DOHH2 (cell line): ENCODE measurements at regions not wholly inside any gene's neighbourhood (a gene's known extent, or its start where the extent isn't known, plus 50 kb on each side); places are given as distances from the start of the nearest gene placed in this dataset.

Experiments
- H3F3A ChIP-seq: fragments of 200-600 bp; sonication (generic), shearing (Covaris generic); 2 replicates; pipeline ENCODE4 v1.6.0; 2016; ENCODE audit warnings: antibody characterized with exemption, mild to moderate bottlenecking; ENCODE audit not compliant: control insufficient read depth, insufficient read depth
- H3K27ac ChIP-seq: fragments of 200-600 bp; sonication (generic); 2 replicates; pipeline ENCODE4 v1.5.1; 2014; ENCODE audit warnings: low read depth, mild to moderate bottlenecking, low read length, moderate library complexity
- H3K27me3 ChIP-seq: fragments of 200-600 bp; sonication (generic); 2 replicates; pipeline ENCODE4 v1.6.1; 2014; ENCODE audit warnings: mild to moderate bottlenecking, low read length, mixed read lengths; ENCODE audit not compliant: control insufficient read depth
- H3K36me3 ChIP-seq: fragments of 200-600 bp; sonication (generic); 2 replicates; pipeline ENCODE4 v1.6.1; 2014; ENCODE audit warnings: mild to moderate bottlenecking, low read length, moderate library complexity, mixed read lengths; ENCODE audit not compliant: control insufficient read depth
- H3K4me1 ChIP-seq: fragments of 200-600 bp; sonication (generic); 2 replicates; pipeline ENCODE4 v1.6.1; 2014; ENCODE audit warnings: mild to moderate bottlenecking, low read length, mixed read lengths; ENCODE audit not compliant: control insufficient read depth
- H3K4me2 ChIP-seq: fragments of 200-600 bp; sonication (generic); 2 replicates; pipeline ENCODE4 v1.6.0; 2014; ENCODE audit warnings: mild to moderate bottlenecking, low read length, moderate library complexity
- H3K4me3 ChIP-seq: fragments of 200-600 bp; sonication (generic); 2 replicates; pipeline ENCODE4 v1.5.1; 2014; ENCODE audit warnings: mild to moderate bottlenecking, low read length, mixed read lengths
- H3K79me2 ChIP-seq: fragments of 200-600 bp; sonication (generic); 2 replicates; pipeline ENCODE4 v1.6.1; 2014; ENCODE audit warnings: mild to moderate bottlenecking, low read length, mixed read lengths; ENCODE audit not compliant: control insufficient read depth
- H3K9me2 ChIP-seq: fragments of 200-600 bp; sonication (generic); replicated peaks from 2 replicates; pipeline ENCODE4 v1.6.1; 2014; ENCODE audit warnings: mild to moderate bottlenecking, low read length, mixed read lengths; ENCODE audit not compliant: control insufficient read depth
- H3K9me3 ChIP-seq: fragments of 200-600 bp; sonication (generic); 2 replicates; pipeline ENCODE4 v1.6.1; 2014; ENCODE audit warnings: antibody characterized with exemption, low read length, mixed read lengths; ENCODE audit not compliant: control insufficient read depth, insufficient read depth
- H4K20me1 ChIP-seq: fragments of 200-600 bp; sonication (generic); 2 replicates; pipeline ENCODE4 v1.6.0; 2014; ENCODE audit warnings: low read depth, mild to moderate bottlenecking, antibody characterized with exemption, low read length, moderate library complexity; ENCODE audit not compliant: control insufficient read depth, insufficient read depth
- CTCF ChIP-seq: fragments of 200-600 bp; sonication (generic); IDR thresholded peaks from one replicate; pipeline ENCODE4 v1.5.1; 2014; ENCODE audit warnings: antibody characterized with exemption, mild to moderate bottlenecking, low read depth, low read length; ENCODE audit not compliant: poor library complexity, severe bottlenecking
- EZH2phosphoT487 ChIP-seq: fragments of 200-600 bp; sonication (generic); IDR thresholded peaks from 2 replicates; pipeline ENCODE4 v1.6.1; 2017; ENCODE audit warnings: borderline replicate concordance, mild to moderate bottlenecking, antibody characterized with exemption, low read length, moderate library complexity, mixed read lengths

GRCh38 chr5:56465769-56466135 lies 232.6 kb upstream of the ANKRD55 start:
- TF ChIP-seq EZH2phosphoT487 (no peak), CTCF (no peak)
- H3K79me2 ChIP-seq: no peaks in the 10 kb centered on the region
- H3F3A ChIP-seq: no peaks in the 10 kb centered on the region
- H3K27ac ChIP-seq: no peak overlapping the region
- H3K4me3 ChIP-seq: no peak overlapping the region
- no peaks in the 10 kb centered on the region for H3K36me3 ChIP-seq
- peaks cover 12% of the 10 kb centered on the region for H3K4me1 ChIP-seq
- no peaks in the 10 kb centered on the region for H3K9me2 ChIP-seq
- no peaks in the 10 kb centered on the region for H3K9me3 ChIP-seq
- peak overlapping the region; percentile 26 for H3K4me2 ChIP-seq
- 0 out of 2 replicates have a peak, but pooled peaks cover 5% of the 10 kb centered on the region for H3K27me3 ChIP-seq
- no peaks in the 10 kb centered on the region for H4K20me1 ChIP-seq

DNA sequence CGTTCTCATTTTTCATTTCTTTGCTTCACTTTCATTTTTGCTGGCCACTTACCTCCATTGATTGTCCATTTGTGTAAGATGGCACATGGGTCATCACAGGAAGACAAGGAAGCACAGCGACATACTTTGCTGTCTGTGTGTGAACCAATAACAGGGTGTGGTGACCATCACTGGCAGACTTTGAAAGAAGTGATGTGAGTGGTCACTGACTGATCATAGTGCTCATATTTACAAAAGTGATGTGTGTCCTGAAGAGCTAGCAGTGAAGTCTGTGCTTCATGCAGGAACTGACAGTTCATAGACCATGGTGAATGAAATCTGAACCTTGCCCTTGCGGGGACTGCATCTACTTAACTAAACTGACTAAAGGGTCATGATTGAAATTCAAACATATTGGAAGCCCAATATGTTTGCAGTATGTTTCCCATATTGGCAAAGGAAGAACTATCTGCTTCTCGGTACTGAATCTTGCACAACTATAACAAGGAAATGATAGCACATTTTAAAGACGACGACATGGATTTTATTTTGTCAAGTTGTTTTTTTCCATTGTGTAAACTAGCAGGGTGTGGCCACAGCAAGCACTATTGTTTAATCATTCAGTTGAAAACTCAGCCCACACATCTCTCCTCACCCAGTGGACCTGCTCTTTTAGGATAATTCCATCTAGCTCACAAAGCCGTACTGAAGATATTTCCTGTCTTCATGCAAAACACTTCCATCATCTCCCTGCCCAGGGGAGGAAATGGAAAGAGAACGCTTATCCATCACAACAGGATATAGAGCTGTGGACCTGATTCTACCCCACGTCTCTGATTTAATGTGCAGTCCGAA lies 232.0 kb upstream of the ANKRD55 start:
- 0 out of 2 replicates have a peak, but pooled peaks cover 5% of the 10 kb centered on the region for H3K27me3 ChIP-seq
- no peaks in the 10 kb centered on the region for H3F3A ChIP-seq
- H3K79me2 ChIP-seq: no peaks in the 10 kb centered on the region
- H3K27ac ChIP-seq: no peak overlapping the region
- no peaks in the 10 kb centered on the region for H3K9me3 ChIP-seq
- H3K36me3 ChIP-seq: no peaks in the 10 kb centered on the region
- TF ChIP-seq CTCF: no peak
- no peak for TF ChIP-seq EZH2phosphoT487
- H3K4me3 ChIP-seq: no peak overlapping the region
- H4K20me1 ChIP-seq: no peaks in the 10 kb centered on the region
- peaks cover 12% of the 10 kb centered on the region for H3K4me1 ChIP-seq
- peak overlapping the region; percentile 26 for H3K4me2 ChIP-seq
- no peaks in the 10 kb centered on the region for H3K9me2 ChIP-seq

GRCh38 chr5:56463944-56464571 lies 230.9 kb upstream of the ANKRD55 start:
- H3K4me2 ChIP-seq: no peak overlapping the region
- no peak overlapping the region for H3K4me3 ChIP-seq
- H3F3A ChIP-seq: no peaks in the 10 kb centered on the region

More at GRCh38 chr5:56463944-56464571, 230.9 kb upstream of the ANKRD55 start:
- H4K20me1 ChIP-seq: no peaks in the 10 kb centered on the region
- no peaks in the 10 kb centered on the region for H3K9me3 ChIP-seq
- TF ChIP-seq EZH2phosphoT487 (no peak), CTCF (no peak)
- H3K36me3 ChIP-seq: no peaks in the 10 kb centered on the region
- 0 out of 2 replicates have a peak, but pooled peaks cover 5% of the 10 kb centered on the region for H3K27me3 ChIP-seq
- H3K4me1 ChIP-seq: peaks cover 12% of the 10 kb centered on the region
- no peak overlapping the region for H3K27ac ChIP-seq
- no peaks in the 10 kb centered on the region for H3K79me2 ChIP-seq
- H3K9me2 ChIP-seq: no peaks in the 10 kb centered on the region
